Endometrium (tissue), 2 donors: ENCODE measurements at regions not wholly inside any gene's neighbourhood (a gene's known extent, or its start where the extent isn't known, plus 50 kb on each side); places are given as distances from the start of the nearest gene placed in this dataset.
"Not testable (repeated sequence)": the region's sequence is repeated elsewhere in the genome, so short reads cannot be mapped to it uniquely, and the experiment has no call there.

ENCODE experiments used
- FAIRE-seq: peaks from 2 replicates; lab custom pipeline; 2012; peaks lifted over from hg19 to GRCh38; lab: Jason Lieb, UNC
- donor health status: control.
- donor health status: control.

- no peak for FAIRE-seq
Observed at GRCh38 chr17:73895157-73895556, 250.9 kb upstream of the SDK2 start.

DNA sequence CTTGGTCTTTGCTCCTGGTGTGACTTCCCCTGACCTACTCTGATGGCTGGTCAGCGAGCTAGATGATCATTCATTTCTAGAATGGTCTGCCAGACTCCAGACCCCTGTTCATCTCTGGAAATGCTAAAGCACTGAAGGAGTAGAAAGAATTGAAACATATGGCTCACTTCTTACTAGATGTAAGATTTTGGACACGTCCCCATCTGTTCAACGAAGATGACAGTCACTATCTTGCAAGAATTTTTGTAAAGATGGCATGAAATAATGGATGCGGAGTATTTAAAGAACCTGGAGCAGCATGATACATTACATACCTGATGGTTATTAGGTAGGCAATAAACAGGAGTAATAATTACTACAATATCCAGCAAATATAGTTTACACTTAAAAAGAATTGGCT is 252.7 kb upstream of the SDK2 start:
- FAIRE-seq = no peak

DNA sequence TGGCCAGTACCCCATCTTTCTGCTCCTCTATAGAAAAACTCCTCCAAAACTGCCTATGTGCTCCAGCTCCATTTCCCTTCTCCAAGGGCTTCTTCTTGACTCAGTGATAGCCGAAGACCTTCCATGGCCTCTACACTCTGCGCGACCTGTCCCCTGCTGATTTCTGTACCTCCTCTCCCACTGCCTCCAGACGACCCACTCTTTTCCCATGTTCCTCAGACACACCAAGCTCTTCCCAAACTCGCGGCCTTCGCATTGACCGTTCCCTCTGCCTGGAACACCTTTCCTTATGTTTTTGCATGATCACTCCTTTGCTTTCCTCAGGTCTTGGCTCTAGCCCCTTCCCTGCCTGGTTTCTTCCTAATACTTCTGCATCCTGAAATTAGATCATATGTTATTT is 255.6 kb upstream of the SDK2 start:
- no peak for FAIRE-seq

DNA sequence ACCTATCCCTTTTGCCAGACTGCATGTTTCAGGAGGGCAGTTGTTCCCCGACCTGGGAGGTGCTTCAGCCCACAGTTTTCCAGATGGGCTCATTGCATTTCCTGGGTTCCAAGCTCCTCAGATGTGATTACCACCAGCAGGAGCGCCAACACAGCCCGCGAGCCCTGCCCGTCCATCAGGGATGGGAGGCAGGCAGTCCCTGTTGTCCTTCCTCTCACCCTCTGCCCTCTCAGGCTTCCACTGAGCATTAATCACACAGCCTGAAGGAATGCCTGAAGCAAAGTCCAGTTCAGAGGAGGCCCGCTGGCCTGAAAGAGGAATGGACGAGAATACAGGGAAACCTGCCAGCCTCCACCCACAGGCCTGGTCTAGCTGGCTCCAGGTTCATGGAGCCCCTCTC is 256.3 kb upstream of the SDK2 start:
- FAIRE-seq = no peak

- no peak for FAIRE-seq
Observed at GRCh38 chr17:73901249-73901648, 257.0 kb upstream of the SDK2 start.

DNA sequence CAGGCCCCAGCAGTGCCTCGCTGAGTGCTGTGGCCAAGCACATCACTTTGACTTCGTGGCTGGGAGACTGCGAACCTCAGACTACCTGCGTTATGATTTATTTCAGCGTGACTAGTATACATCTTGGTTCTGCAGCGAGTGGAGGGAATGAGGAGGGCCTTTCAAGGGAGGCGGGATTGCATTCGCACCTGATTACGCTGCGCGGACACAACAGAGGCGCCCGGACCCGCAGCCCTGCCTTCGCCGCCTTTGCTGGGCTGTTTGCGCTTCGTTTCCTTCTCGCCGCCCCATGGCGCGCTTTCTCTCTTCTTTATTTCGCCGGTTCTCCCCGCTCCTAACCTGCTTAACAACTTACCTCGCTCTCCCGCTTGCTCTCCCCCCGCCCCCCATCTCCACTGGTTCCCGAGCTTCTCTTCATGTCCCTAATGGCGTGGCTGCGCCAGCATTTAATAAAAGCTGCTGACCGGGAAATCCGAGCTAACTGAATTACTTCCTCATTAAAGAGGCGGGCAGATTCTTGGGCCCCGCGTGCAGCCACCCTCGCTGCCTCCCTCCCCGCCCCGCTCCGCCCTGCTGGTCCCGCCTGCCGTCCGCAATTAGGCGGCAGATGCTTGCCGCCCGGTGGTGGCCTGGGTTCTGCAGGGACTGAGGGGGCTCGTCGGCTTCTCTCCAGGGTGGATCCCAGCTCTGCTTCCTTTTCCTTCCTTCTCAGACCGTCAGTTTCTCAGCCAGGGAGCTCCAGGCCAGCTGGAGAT is 257.6 kb upstream of the SDK2 start:
- FAIRE-seq = no peak

DNA sequence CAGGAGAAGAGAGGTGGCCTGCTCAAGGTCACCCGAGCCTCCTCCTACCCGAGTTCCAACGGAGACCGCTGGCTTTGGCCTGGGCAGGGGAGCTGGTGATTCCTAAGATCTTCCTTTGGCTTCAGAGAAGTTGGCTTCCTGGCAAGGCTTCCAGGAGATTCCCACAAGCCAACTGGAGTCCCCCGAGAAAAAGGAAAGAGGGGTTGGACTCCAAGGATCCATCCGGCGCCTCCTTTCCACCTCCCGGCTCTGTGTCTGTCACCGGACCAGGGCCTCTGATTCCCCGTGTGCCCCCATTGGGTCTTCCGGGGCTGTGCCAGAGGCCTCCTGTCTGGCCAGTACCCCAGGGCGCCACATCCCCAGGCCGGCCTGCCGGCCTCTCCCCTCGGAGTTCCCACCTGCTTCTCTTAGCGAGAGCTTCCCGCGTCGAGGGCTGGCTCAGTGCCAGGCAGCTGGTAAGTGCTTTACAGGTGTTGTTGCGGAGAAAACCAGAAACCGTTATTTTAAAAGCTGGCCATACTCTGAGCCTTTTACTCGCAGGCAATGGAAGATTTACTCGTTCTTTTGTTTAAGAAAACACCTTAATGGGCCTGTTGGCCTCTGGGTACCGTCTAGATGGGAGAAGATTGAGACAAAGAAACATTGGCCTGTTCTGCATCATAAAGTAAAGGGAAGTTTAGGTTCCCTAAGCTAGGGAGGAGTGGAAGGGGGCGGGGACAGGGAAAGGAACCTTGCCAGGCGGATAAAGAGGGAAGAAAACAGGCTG is 258.4 kb upstream of the SDK2 start:
- no peak for FAIRE-seq

GRCh38 chr17:73906896-73907870 is 262.9 kb upstream of the SDK2 start:
- FAIRE-seq = no peak

GRCh38 chr17:73909186-73909585 is 264.9 kb upstream of the SDK2 start:
- no peak for FAIRE-seq

- no peak for FAIRE-seq
Observed at GRCh38 chr17:73910206-73910605, 266.0 kb upstream of the SDK2 start.

DNA sequence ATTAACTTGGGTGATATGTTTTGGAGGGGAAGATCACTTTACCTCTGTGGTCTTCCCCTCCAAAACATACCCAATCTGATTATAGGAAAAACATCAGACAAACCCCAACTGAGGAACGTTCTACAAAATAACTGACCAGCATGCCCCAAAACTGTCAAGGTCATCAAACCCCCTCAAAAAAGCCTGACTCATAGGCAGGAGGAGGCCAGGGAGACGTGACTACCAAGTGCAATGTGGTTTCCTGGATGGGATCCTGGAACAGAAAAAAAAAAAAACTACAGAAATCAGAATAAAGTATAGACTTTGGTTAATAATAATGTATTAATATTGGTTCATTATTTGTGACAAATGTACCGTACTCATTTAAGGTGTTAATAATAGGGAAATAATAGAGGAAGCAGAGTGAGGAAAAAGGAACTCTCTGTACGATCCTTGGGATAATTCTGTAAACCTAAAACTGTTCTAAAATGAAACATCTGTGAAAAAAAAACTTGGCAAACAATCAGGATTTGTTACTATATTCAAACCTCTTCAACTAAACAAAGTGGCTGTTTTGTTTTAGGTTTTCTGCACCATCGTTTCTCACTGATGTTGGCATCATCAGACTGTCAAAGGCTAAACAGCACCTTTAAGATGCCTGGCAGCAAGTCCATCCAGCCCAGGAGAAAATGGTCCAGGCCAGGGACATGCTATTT is 266.7 kb upstream of the SDK2 start:
- no peak for FAIRE-seq

GRCh38 chr17:73911726-73912372 is 267.6 kb upstream of the SDK2 start:
- FAIRE-seq = no peak

GRCh38 chr17:73912373-73912746 is 268.1 kb upstream of the SDK2 start:
- FAIRE-seq = no peak

DNA sequence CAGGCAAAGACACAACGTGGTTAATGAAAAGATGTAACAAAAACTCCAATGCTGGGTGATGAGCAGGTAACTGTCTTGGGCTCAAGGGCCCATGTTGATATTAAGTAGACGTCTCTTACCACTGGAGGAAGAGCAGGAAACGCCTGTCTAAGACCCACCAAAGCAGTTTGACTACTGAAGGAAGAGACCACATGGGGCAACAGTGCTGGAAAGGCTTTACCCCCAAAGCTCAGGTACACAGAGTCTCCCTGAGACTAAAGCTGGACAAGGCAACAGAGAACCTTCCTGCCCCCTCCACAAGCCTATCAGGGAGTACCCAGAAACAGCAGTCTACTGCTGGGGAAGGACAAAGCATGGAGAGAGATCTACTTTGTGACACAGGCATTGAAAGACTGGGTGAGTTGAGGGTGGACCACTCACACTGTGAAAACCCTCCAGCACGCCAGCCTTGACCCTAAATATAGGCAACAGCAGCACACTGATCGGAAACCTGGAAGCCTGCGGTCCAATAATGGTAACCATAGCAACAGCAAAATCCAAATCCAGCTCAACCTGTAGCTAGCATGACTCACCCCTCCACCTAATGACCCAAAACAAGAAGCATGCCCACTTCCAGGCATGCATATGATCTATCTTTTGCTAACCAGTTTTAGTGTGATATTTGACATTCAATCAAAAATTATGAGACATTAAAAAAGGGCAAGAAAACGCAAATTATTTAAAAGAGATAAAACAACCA is 270.5 kb upstream of the SDK2 start:
- FAIRE-seq = no peak

- FAIRE-seq = not testable (repeated sequence)
Observed at GRCh38 chr17:73919033-73919432, 274.8 kb upstream of the SDK2 start.

GRCh38 chr17:73921306-73921705 is 277.1 kb upstream of the SDK2 start:
- no peak for FAIRE-seq

- FAIRE-seq = no peak
Observed at GRCh38 chr17:73924114-73924908, 279.2 kb upstream of the RPL38 start.

GRCh38 chr17:73924909-73925186 is 278.6 kb upstream of the RPL38 start:
- no peak for FAIRE-seq

DNA sequence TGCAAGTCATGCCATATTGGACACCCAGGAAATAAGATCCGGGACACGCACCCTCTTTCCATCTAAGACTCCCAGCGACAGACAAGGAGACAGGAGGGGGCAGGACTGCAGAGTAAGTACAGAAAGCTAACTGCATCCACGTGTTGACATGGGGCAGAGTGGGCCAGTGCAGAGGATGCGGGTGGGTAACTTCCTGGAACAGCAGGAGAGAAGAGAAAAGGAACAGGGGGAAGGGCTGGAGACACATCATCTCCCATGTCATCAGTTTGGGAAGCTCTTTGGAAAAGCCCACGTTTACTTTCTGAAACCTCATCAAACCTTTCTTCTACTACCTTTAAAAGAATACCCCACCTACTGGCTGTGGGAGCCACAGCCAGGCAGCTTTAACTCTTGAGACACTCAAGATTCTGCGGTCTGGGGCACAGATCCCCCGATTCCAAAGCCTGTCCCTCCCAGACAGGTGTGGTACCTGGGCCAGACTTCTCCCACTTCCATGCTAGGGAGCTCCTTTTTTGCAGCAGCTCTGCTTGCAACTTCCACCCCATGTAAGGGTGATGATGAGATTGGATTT is 273.5 kb upstream of the RPL38 start:
- FAIRE-seq = no peak
